Thyroid gland (tissue), 4 donors: ENCODE measurements at regions not wholly inside any gene's neighbourhood (a gene's known extent, or its start where the extent isn't known, plus 50 kb on each side); places are given as distances from the start of the nearest gene placed in this dataset.

Source experiments
- DNase-seq, 2 donors: peaks; one replicate each; pipeline ENCODE4 v3.0.0-alpha.2; 2019
- H3K27ac ChIP-seq, 3 donors: fragments of 200-600 bp; sonication (generic); 1 replicate in 2 of 3; 2 replicates in 1 of 3; pipeline ENCODE4 v1.5.1; 2016 to 2019; ENCODE audit warnings: mild to moderate bottlenecking in 1 of 3, moderate library complexity in 1 of 3
- H3K27me3 ChIP-seq: fragments of 200-600 bp; sonication (generic); one replicate; pipeline ENCODE4 v1.5.1; 2019
- H3K36me3 ChIP-seq, 2 donors: fragments of 200-600 bp; sonication (generic); one replicate each; pipeline ENCODE4 v1.5.1; 2016 to 2019
- H3K4me1 ChIP-seq, 2 donors: fragments of 200-600 bp; sonication (generic); one replicate each; pipeline ENCODE4 v1.5.1; 2017 to 2019
- H3K4me3 ChIP-seq, 3 donors: fragments of 200-600 bp; sonication (generic); replicated peaks in 1 of 3; 1 replicate in 2 of 3; 2 replicates in 1 of 3; pipeline ENCODE4 v1.5.1; 2016; ENCODE audit warnings: mild to moderate bottlenecking in 1 of 3
- H3K9me3 ChIP-seq: fragments of 200-600 bp; sonication (generic); one replicate; pipeline ENCODE4 v1.5.1; 2017
- POLR2A ChIP-seq, 2 donors: fragments of 450-650 bp; IDR thresholded peaks; one replicate each; pipeline ENCODE4 v1.6.1; 2017; ENCODE audit warnings: antibody characterized with exemption in 2 of 2, mild to moderate bottlenecking in 2 of 2, moderate library complexity in 1 of 2
- WGBS, 2 donors: methylation state at CpG; one replicate each; pipeline ENCODE4 v1.1.5; 2017; 5-methylcytosine and 5-hydroxymethylcytosine counted together
- intact Hi-C: fragments of 100-400 bp; cut with DNase I; formaldehyde crosslinking; loops from one replicate; pipeline ENCODE4 v1.15.1; 2023
- TF ChIP-seq, protein P1 (sequence below), 6 experiments: fragments of 200-600 bp in 3 of 6; fragments of 450-650 bp in 3 of 6; sonication (generic) in 3 of 6; IDR thresholded peaks; one replicate each; pipeline ENCODE4 v1.5.1; 2016 to 2019; ENCODE audit warnings: antibody characterized with exemption in 6 of 6, mild to moderate bottlenecking in 2 of 6, inconsistent platforms in 1 of 6, moderate library complexity in 1 of 6

DNA sequence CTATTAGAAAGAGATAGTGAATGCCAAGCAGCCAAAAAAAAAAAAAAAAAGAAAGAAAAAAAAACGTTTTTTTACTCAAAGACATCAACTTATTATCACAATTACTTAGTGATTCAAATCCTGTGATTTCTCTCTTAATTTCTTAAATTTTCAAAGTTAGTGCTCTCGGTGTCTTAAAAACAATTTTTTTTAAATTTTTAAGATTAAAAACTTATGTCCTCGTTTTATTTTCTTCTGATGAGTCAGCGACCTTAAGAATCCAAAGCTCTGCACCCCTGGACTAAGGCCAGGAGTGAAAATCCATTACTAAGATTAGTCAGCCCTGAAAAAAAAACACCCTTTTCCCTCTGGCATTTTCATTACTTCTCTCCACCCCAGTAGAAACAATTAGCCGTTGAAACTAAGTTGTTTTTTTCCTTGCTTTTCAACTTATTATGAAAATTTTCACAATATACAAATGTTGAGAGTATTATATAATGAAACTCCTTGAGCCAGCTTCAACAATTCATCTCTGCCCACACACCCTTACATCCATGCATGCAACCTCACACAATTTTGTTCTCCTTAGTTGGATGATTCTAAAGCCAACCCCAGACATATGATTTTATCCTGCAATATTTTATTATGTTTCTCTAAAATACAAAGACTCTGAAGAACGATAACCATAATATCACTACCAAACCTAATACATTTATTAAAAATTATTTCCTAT lies 85.6 kb upstream of the CARMIL1 start:
- Histone ChIP-seq H3K4me1 (peaks cover 35 to 39% of the 10 kb centered on the region in 2 donors), H3K36me3 (no peaks in the 10 kb centered on the region), H3K27me3 (no peaks in the 10 kb centered on the region), H3K27ac (peak overlapping the region; percentile 84 to 96 (median 91)), H3K9me3 (no peaks in the 10 kb centered on the region), H3K4me3 (no peak overlapping the region)
- TF ChIP-seq, protein P1, sequence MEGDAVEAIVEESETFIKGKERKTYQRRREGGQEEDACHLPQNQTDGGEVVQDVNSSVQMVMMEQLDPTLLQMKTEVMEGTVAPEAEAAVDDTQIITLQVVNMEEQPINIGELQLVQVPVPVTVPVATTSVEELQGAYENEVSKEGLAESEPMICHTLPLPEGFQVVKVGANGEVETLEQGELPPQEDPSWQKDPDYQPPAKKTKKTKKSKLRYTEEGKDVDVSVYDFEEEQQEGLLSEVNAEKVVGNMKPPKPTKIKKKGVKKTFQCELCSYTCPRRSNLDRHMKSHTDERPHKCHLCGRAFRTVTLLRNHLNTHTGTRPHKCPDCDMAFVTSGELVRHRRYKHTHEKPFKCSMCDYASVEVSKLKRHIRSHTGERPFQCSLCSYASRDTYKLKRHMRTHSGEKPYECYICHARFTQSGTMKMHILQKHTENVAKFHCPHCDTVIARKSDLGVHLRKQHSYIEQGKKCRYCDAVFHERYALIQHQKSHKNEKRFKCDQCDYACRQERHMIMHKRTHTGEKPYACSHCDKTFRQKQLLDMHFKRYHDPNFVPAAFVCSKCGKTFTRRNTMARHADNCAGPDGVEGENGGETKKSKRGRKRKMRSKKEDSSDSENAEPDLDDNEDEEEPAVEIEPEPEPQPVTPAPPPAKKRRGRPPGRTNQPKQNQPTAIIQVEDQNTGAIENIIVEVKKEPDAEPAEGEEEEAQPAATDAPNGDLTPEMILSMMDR (IDR thresholded peaks at IDR 0.05): no peak
- no peak for TF ChIP-seq POLR2A (IDR thresholded peaks at IDR 0.05)
- peak; percentile 69 to 73 for DNase-seq
- intact Hi-C loops: no loop called here
- 21 to 24% methylated on average over 6 of the region's 6 CpGs for WGBS, 2 donors

DNA sequence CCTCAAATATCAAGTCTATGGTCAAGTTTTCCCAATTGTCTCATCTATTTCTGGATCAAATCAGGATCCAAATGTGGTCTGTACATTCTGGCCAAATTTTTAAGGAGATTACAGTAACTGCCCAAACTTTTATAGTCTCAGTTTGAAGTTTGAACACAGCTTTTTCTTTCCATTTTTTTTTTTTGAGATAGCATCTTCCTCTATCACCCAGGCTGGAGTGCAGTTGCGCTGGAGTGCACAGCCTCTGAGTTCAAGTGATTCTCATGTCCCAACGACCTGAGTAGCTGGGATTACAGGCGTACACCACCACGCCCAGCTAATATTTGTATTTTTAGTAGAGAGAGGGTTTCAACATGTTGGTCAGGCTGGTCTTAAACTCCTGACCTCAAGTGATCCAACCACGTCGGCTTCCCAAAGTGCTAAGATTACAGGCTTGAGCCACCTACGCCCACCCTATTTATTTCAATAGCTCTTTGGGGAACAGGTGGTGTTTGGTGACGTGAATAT lies 84.9 kb upstream of the CARMIL1 start:
- no peak for TF ChIP-seq POLR2A (IDR thresholded peaks at IDR 0.05)
- TF ChIP-seq, protein P1 (IDR thresholded peaks at IDR 0.05): no peak
- no peak for DNase-seq
- WGBS, 2 donors: 64 to 73% methylated on average over 8 of the region's 8 CpGs
- Histone ChIP-seq H3K4me3 (no peak overlapping the region), H3K4me1 (peaks cover 35 to 39% of the 10 kb centered on the region in 2 donors), H3K27me3 (no peaks in the 10 kb centered on the region), H3K36me3 (no peaks in the 10 kb centered on the region), H3K27ac (peak overlapping the region; percentile 84 to 96 (median 91)), H3K9me3 (no peaks in the 10 kb centered on the region)
- intact Hi-C loops: no loop called here

DNA sequence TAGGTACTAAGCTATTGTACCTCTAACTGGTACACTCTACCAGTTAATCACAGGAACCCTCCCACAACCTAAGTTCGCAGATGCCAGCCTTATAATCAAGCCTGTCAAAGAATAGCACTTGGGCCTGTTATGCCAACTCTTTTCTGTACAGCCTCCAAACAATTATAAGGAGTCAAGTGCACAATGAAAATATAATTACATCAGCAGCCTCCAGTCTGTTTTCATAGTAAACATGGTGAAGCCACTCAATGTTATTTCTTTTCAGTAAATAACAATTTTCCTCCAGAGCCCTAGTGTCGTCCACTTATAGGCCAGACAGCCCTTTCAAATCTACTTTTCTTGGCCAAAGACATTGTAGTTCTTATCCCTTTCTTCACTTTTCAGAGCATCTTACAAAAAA lies 82.7 kb upstream of the CARMIL1 start:
- Histone ChIP-seq H3K9me3 (no peaks in the 10 kb centered on the region), H3K27me3 (no peaks in the 10 kb centered on the region), H3K27ac (peak overlapping the region in 2 of 3 donors; percentile 13 to 34), H3K36me3 (no peaks in the 10 kb centered on the region), H3K4me1 (peaks cover 34 to 37% of the 10 kb centered on the region in 2 donors), H3K4me3 (no peak overlapping the region)
- intact Hi-C loops: no loop called here
- no peak for DNase-seq
- TF ChIP-seq POLR2A (IDR thresholded peaks at IDR 0.05): no peak
- TF ChIP-seq, protein P1 (IDR thresholded peaks at IDR 0.05): no peak
- 62 to 64% methylated on average over 2 of the region's 2 CpGs for WGBS, 2 donors

DNA sequence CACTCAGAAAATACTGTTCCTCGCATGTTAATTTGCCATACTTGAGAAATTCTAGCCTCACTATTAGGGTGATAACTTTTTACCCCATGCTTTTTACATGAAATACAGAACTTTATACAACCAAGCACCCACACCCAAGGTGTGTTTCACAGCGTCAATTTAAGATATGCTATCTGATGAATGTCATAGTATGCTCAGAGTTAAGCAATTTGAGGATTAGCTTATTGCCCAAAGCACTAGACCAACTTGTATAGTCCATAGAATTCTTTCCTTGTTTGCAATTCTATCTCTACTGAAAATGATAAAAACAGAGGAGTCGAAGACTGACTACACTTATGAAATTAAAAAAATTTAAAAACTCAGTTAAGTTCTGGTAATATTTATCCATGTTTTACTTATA lies 82.1 kb upstream of the CARMIL1 start:
- 97% methylated on average over 3 of the region's 3 CpGs for WGBS, 2 donors
- intact Hi-C loops: no loop called here

DNA sequence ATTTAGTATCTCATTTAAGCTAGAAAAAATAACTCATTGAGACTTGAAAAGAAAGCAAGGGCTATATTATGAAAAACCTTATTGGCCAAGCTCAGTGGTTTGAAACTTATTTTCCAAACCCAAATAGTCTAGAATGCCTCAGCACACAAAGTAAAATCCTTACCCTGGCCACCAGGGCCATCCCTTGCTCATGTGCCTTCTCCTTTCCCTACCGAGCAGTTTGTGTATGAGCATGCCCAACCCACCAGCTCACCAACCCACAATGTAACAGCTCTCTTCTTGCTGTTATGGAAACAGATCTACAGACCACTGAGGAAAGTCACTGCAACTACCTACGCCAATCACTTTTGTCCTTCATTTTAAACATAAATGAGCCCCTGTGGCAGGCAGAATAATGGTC lies 79.6 kb upstream of the CARMIL1 start:
- no peaks in the 10 kb centered on the region for H3K9me3 ChIP-seq
- H3K4me3 ChIP-seq: no peak overlapping the region
- DNase-seq: no peak
- TF ChIP-seq POLR2A (IDR thresholded peaks at IDR 0.05): no peak
- TF ChIP-seq, protein P1 (IDR thresholded peaks at IDR 0.05): no peak
- peaks cover 8 to 11% of the 10 kb centered on the region in 2 donors for H3K4me1 ChIP-seq
- no peak overlapping the region for H3K27ac ChIP-seq
- 99 to 100% methylated on average over 2 of the region's 2 CpGs for WGBS, 2 donors
- intact Hi-C loops: no loop called here
- no peaks in the 10 kb centered on the region for H3K36me3 ChIP-seq
- H3K27me3 ChIP-seq: no peaks in the 10 kb centered on the region

More for the DNA sequence above, 82.1 kb upstream of the CARMIL1 start:
- Histone ChIP-seq H3K4me3 (no peak overlapping the region), H3K27ac (no peak overlapping the region), H3K4me1 (peaks cover 27 to 31% of the 10 kb centered on the region in 2 donors), H3K9me3 (no peaks in the 10 kb centered on the region), H3K27me3 (no peaks in the 10 kb centered on the region), H3K36me3 (no peaks in the 10 kb centered on the region)
- no peak for DNase-seq
- TF ChIP-seq, protein P1 (IDR thresholded peaks at IDR 0.05): no peak
